ENCODE measurements at regions not wholly inside any gene's neighbourhood (a gene's known extent, or its start where the extent isn't known, plus 50 kb on each side); places are given as distances from the start of the nearest gene placed in this dataset.

GRCh38 chr13:42708391-42708790, 73.0 kb upstream of the FAM216B start:
- RAD21 ChIA-PET (ENCODE audit: low non-redundant PET in 1 of 2, low total read pairs in 2 of 2, uncharacterized antibody in 2 of 2, unreplicated experiment in 2 of 2) = no interaction called here
- no peak for ATAC-seq
- POLR2A ChIA-PET = no interaction called here
- Histone ChIP-seq H2AFZ (ENCODE audit: low read depth, low read length, poor library complexity, severe bottlenecking) (no peak overlapping the region), H3K79me2 (ENCODE audit: insufficient read depth, low read length) (no peaks in the 10 kb centered on the region), H3K4me3 (replicated peaks in 1 of 2; ENCODE audit: low read depth in 1 of 2, low read length in 2 of 2) (no peak overlapping the region), H3K4me1 (ENCODE audit: control insufficient read depth in 1 of 2, insufficient read depth in 2 of 2, low read length in 2 of 2) (no peaks in the 10 kb centered on the region), H3K9ac (ENCODE audit: low read length) (no peak overlapping the region), H3K4me2 (ENCODE audit: low read length) (no peak overlapping the region), H3K36me3 (ENCODE audit: control insufficient read depth in 1 of 2, insufficient read depth in 2 of 2, low read length in 2 of 2) (no peaks in the 10 kb centered on the region), H3K27ac (ENCODE audit: low read depth, low read length) (no peak overlapping the region), H4K20me1 (ENCODE audit: insufficient read depth) (no peaks in the 10 kb centered on the region), H3K9me2 (ENCODE audit: insufficient read depth) (no peaks in the 10 kb centered on the region), H3K27me3 (ENCODE audit: insufficient read depth, low read length) (no peaks in the 10 kb centered on the region), H3K9me3 (ENCODE audit: control insufficient read depth in 1 of 2, insufficient read depth in 1 of 2, low read depth in 1 of 2, low read length in 2 of 2) (no peaks in the 10 kb centered on the region)
- intact Hi-C loops (cut with micrococcal nuclease) = no loop called here
- no peak for DNase-seq (ENCODE audit: low read depth, low spot score)
- TF ChIP-seq EGR1 (IDR thresholded peaks at IDR 0.05; ENCODE audit: low read depth) = no peak
- no peak for TF ChIP-seq ELF1 (IDR thresholded peaks at IDR 0.05; ENCODE audit: borderline replicate concordance, low read depth)
- TF ChIP-seq EZH2 (IDR thresholded peaks at IDR 0.05) = no peak
- TF ChIP-seq YY1 (IDR thresholded peaks at IDR 0.05; ENCODE audit: extremely low read depth, insufficient replicate concordance, low read depth, low read length) = no peak
- no peak for TF ChIP-seq ZBTB33 (IDR thresholded peaks at IDR 0.05; ENCODE audit: extremely low read depth, insufficient replicate concordance, low read length)
- TF ChIP-seq EZH2phosphoT487 (IDR thresholded peaks at IDR 0.05; ENCODE audit: borderline replicate concordance) = no peak
- no peak for TF ChIP-seq CBX3 (IDR thresholded peaks at IDR 0.05; ENCODE audit: low read depth)
- TF ChIP-seq POLR2A (IDR thresholded peaks at IDR 0.05; ENCODE audit: borderline replicate concordance, extremely low read depth, insufficient read depth, insufficient read length) = no peak
- no peak for TF ChIP-seq ATF3 (IDR thresholded peaks at IDR 0.05)
- no peak for TF ChIP-seq ZFX (IDR thresholded peaks at IDR 0.05)
- no peak for TF ChIP-seq JUND (IDR thresholded peaks at IDR 0.05)
- TF ChIP-seq TCF7L2 (IDR thresholded peaks at IDR 0.05; ENCODE audit: borderline replicate concordance, extremely low read depth, insufficient read depth, insufficient read length) = no peak
- no peak for TF ChIP-seq RAD21 (IDR thresholded peaks at IDR 0.05; ENCODE audit: low read depth)
- TF ChIP-seq REST (IDR thresholded peaks at IDR 0.05; ENCODE audit: low read depth) = no peak
- TF ChIP-seq POLR2AphosphoS5 (IDR thresholded peaks at IDR 0.05; ENCODE audit: low read depth, low read length) = no peak
- no peak for TF ChIP-seq CTCF (IDR thresholded peaks at IDR 0.05 in 2 of 3, conservative IDR thresholded peaks at IDR 0.05 in 1 of 3; ENCODE audit: borderline replicate concordance in 1 of 3, insufficient read depth in 1 of 3, low read depth in 2 of 3, low read length in 2 of 3)
- TF ChIP-seq CEBPB (IDR thresholded peaks at IDR 0.05; ENCODE audit: low read depth) = no peak
- BruUV-seq (replicated peaks) = no TSS peak
- CTCF ChIA-PET = no interaction called here
